ENCODE measurements at regions not wholly inside any gene's neighbourhood (a gene's known extent, or its start where the extent isn't known, plus 50 kb on each side); places are given as distances from the start of the nearest gene placed in this dataset.
"Not testable (repeated sequence)": the region's sequence is repeated elsewhere in the genome, so short reads cannot be mapped to it uniquely, and the experiment has no call there.

DNA sequence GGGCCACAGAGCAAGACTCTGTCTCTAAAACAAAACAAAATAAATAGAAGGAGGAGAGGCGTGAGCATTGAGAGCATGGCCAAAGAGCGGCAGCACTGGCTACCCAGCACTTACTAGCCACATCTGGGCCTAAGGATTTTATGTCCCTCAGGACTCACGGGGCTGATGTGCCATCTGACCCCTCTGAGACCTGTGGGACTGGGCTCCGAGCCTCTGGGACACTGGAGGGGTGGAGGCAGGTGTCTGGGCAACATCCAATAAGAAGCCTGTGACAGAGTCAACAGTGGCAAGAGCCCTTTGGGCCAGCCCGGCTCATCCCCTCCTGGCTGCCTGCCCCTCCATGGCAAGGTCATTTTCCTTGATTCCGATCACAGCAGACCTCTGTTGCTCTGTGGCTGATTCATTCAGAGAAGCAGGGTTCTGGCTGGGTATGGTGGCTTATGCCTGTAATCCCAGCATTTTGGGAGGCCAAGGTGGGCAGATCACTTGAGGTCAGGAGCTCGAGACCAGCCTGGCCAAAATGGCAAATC is 60.7 kb downstream of the RRM2 start:
- DNase-seq (ENCODE audit: low spot score): no peak

DNA sequence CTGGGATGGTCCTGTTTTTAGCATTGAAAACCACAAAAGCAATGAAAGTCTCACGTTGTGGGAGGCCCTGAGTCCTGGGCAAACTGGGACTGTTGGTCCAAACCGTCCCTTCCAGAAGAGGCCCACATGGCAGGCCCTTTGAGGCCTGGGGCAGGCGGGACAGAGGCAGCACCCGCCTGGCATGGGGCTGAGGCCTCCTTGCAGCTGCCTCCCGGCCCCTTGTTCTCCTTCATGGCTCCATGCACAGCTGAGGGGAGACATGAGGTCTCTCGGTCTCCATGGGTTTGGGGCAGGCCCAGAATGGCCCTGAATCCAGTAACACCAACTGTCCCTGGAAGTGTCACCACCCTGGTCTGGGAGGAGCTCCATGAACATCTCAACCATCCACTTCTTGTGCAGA is 61.9 kb downstream of the RRM2 start:
- DNase-seq (ENCODE audit: low spot score): no peak

DNA sequence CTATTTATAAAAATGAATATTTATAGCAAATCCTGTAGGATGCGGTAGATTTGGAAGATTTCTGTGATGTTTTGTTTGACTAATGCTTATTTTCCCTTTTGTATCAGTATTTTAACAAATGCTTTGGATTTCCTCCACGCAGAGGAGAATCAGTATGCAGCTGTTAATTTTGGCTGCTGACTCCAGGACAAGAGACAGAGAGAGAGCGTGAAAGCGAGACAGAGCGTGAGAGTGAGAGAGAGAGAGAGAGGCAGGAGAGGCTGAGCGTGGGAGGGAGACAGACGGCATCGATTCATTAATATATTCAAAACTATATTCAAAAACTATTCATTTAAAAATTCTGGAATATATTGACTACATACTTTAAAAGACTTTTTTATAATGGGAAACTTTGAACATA is 62.5 kb downstream of the RRM2 start:
- DNase-seq (ENCODE audit: low spot score): no peak

DNA sequence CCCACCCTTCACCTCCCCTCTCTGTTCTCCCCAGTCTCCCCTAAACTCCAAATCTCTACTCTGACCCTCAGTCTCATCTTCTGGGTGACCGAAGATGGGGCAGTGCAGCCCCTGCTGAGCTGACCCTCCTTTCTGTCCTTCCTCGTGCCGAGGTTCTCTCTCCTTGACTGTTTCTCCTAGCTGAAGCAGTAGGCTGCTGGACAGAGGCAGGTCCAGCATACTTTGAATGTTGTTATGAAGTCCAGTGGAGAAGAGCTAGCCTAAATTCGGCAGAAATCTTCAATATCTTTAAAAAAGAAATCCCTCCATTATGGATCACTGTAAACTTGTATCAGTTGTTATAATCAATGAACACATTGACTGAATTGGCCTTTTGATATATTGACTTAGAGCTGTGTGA is 63.2 kb downstream of the RRM2 start:
- DNase-seq (ENCODE audit: low spot score): no peak

DNA sequence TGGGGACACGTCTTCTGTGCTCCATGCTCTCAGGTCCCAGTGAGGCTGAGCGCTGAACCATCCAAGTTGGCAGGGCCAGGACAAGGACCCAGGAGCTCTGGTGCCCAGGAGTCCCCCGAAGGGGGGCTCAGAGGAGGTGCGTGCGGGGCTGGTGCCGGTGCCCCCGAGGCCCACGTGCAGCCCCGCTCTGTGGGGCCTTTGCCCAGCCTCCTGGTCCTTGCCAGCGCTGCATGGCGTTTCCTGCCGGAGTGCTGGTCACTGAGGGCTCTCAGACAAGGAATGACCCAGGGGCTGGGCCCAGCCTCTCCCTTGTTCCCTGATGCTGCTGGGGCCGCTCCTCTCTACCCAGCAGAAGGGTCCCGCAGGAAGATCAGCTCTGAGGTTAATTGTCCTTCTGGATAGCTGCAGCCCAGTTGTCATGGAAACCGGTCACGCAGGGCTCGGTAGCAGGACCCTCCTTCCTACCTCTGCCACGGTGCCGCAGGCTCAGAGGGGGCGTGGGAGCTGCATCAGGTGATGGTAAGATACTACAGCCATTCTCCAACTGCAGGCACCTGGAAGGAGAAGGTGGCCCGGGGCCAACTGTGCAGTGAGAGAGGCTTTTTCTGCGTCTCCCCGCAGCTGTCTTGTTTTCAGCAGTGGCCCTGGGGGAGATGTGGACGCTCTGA is 64.5 kb downstream of the RRM2 start:
- DNase-seq (ENCODE audit: low spot score): no peak

DNA sequence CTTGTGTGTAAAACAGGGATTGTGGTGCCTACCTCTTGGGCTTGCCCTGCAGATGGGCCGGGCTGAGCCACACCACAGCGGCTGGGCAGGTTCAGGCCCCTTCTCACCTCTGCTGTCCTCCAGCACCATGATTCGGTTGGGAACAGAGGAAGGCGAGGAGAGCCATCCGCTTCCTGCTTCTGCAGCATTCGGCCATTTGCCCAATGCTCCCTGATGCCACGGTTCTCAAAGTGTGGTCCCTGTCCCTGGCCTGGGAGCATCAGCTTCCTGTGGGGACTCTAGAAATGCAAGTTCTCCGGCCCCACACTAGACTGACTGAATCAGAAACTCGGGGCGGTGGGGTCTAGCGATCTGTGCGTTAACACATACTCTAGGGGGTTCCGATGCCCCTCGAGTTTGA is 65.1 kb downstream of the RRM2 start:
- DNase-seq (ENCODE audit: low spot score): no peak

- no peak for DNase-seq (ENCODE audit: low spot score)
Observed at GRCh38 chr2:10188211-10188610, 65.7 kb downstream of the RRM2 start.

DNA sequence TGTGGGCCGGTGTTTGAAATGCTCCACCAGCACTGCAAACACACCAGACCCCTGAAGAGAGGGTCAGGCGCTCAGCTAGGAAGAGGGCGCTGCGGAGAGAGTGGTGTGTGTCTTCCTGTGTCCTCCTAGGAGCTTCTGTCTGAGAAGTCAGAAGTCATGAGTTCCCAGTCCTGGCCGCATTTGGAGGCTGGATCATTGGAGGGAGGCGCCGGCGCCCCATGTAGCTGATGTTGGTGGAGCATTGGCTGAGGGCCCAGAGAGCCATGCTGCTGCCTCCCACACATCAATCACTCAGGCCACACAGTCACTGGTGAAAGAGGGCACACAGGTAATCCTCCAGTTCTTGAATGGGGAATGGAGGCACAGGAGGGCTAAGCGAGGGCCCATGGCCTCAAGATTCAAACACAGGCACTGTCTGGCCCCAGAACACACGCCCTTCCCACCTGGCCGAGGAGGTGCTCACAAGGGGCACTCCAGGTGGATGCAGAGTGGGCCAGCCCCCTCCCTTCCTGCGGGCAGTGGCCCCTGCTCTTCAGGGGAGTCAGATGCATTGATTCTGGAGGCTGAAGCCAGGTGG is 66.3 kb downstream of the RRM2 start:
- DNase-seq (ENCODE audit: low spot score): no peak

DNA sequence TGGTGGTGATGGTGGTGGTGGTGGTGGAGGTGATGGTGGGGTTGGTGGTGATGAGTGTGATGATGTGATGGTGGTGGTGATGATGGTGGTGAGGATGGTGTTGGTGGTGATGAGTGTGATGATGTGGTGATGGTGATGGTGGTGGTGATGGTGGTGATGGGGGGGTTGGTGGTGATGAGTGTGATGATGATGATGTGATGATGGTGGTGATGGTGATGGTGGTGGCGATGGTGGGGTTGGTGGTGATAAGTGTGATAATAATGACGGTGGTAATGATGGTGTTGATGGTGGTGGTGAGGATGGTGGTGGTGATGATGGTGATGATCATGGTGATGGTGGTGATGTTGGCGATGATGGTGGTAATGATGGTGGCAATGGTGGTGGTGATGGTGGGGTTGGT is 67.7 kb downstream of the RRM2 start:
- DNase-seq (ENCODE audit: low spot score): no peak

- DNase-seq (ENCODE audit: low spot score): no peak
Observed at GRCh38 chr2:10190737-10191532, 68.4 kb downstream of the RRM2 start.

- no peak for DNase-seq (ENCODE audit: low spot score)
Observed at GRCh38 chr2:10191554-10191953, 69.0 kb downstream of the RRM2 start.

GRCh38 chr2:10192392-10193015 is 70.0 kb downstream of the RRM2 start:
- DNase-seq (ENCODE audit: low spot score): no peak

- no peak for DNase-seq (ENCODE audit: low spot score)
Observed at GRCh38 chr2:10193276-10193795, 70.8 kb downstream of the RRM2 start.

DNA sequence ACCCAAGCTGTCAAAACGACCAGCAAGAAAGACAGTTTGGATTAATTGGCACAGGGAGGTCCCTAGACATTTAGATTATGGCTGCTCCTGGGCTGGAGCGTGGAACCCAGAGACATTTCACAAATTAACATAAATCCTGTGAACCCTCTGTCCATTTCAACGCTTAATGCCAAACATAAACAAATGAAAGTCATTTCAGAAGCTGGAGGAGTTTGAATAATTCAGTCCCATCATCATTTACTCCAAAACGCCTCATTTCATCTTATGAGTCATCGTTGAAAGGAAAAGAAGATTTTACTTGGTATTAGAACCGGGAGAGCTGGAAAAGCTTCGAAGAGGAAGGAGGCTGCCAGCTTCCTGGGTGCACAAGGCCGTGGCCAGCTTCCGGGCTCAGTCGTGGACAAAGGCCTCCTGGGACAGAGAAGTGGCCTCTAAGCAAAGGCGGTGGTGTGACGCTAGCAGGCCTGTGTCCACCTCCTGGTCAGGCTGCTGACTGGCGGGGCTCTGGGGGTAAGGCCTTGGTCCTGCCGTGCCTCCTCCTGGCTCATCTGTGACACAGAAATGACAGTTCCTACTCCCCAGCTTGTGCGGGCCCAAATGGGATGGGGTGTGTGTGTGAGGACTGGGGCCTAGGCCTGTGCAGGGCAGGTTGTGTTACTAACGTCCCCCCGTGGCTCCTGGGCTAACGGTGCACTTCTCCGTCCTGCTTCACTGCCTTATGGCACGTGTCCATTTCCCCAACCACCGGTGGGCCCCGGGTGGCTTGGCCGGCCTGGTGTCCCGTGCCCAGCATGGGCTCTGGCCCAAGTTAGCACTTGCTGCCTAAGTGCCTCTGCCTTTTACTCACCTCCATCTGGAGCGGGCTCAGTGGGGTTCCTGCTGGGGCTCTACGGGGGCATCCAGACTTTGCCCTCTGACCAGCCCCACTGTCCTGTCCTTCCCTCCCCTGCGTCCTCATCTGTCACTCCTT is 71.6 kb downstream of the RRM2 start:
- DNase-seq (ENCODE audit: low spot score): no peak

- no peak for DNase-seq (ENCODE audit: low spot score)
Observed at GRCh38 chr2:10195278-10196109, 73.0 kb downstream of the RRM2 start.

- no peak for DNase-seq (ENCODE audit: low spot score)
Observed at GRCh38 chr2:10196110-10196892, 73.8 kb downstream of the RRM2 start.

DNA sequence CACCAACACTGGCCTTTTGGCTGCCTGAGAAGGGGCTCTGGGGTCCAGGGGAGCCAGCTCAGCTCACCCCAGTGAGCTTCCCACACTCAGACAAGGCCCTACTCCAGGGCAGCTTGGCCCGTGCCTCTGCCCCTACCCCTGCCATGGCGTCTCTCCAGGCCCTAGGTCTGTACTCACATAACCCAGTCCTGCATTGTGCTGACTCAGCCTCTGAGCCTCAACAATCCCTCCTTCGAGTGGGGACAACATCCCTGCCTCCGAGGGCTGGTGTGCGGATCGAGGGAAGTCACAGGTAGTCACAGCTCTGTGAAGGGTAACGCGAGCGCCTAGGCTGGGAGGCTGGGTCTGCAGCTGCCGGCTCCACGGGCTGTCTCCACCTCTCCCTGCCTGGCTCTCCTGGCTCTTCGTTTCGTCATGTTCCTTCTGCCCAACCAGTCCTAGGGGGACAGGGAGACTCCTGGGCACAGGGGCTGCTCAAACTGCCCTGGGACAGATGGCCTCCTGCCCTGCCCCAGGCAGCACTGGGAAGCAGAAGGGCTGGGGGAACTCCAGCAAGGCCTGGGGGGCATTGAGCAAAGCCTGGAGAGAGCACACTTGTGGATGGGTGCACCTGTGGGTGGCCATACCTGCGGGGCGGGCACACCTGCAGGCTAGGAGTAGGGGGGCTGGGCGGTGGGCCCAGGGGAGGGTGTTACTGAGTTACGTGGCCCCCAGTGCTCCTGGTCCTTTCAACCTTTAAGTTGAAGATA is 74.6 kb downstream of the RRM2 start:
- DNase-seq (ENCODE audit: low spot score): no peak

- DNase-seq (ENCODE audit: low spot score): no peak
Observed at GRCh38 chr2:10197697-10198076, 75.1 kb downstream of the RRM2 start.

- DNase-seq (ENCODE audit: low spot score): not testable (repeated sequence)
Observed at GRCh38 chr2:10198482-10198881, 75.9 kb downstream of the RRM2 start.
